Amniotic epithelial cell (primary cell): ENCODE measurements at regions not wholly inside any gene's neighbourhood (a gene's known extent, or its start where the extent isn't known, plus 50 kb on each side); places are given as distances from the start of the nearest gene placed in this dataset.
"Not testable (repeated sequence)": the region's sequence is repeated elsewhere in the genome, so short reads cannot be mapped to it uniquely, and the experiment has no call there.

Experiments
- DNase-seq: peaks from one replicate; pipeline ENCODE4 v3.0.0-alpha.2; 2010; ENCODE audit warnings: low read depth

GRCh38 chr5:71907001-71907588, 188.0 kb downstream of the CARTPT start:
- DNase-seq, result no peak

GRCh38 chr5:71907608-71908145, 188.6 kb downstream of the CARTPT start:
- peak; percentile 35 for DNase-seq

DNA sequence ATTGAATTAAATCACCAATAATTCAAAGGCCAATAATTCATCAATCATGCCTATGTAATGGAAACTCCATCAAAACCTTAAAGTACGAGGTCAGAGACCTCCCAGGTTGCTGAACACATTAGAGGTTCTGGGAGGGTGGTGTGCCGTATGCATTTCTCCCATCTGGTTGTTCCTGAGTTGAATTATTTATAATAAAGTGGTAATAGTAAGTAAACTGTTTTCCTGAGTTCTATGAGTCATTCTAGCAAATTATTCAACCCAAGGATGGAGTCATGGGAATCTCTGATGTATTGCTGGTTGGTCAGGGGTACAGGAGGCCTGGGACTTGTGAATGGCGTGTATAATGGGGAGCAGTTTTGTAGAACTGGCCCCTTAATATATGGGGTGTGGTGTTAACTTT, 191.7 kb downstream of the CARTPT start:
- no peak for DNase-seq

- DNase-seq, result no peak
Measured at GRCh38 chr5:71912021-71912420, 192.9 kb downstream of the CARTPT start.

DNA sequence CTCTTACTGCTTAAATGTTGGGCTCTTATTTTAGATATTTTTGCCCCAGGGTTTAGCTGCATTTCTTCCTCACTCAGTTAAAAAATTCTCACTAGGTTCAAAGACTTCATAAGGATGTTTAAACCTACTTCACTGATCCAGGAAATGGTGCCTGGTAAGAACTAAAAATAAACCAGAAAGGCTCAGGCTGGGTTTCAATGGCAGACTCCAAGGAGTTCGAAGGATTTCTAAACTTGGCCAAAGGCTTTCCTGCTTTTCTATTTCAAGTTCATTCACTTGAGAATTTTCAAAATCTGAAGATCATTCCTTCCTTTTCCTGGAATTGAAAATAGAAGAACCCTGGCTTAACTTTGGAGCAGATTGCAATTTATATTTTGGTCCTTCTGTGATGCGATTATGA, 193.0 kb upstream of the MAP1B start:
- DNase-seq, result no peak

- peak; percentile 51 for DNase-seq
Measured at GRCh38 chr5:71922584-71923106, 184.6 kb upstream of the MAP1B start.

GRCh38 chr5:71923755-71924154, 183.5 kb upstream of the MAP1B start:
- DNase-seq, result no peak

GRCh38 chr5:71924325-71924724, 182.9 kb upstream of the MAP1B start:
- DNase-seq, result peak; percentile 14

DNA sequence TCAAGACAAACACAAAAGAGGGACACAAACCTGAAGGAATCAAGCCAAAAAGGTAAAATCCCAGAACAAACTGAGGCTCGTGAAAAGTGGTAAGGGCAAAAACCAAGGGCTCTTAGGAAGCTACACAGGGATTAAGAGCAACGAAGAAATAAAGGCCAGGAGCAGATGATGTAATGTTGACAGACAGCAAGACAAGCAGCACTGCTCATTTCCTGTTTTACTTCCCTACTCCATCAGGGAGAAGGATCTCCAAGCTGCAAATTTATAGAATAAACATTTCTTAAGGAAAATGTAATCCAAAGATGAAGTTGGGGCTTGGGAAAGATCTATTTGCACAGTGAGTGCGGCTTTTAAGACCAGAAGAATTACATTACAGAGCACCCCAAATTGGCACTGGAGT, 182.3 kb upstream of the MAP1B start:
- DNase-seq, result peak; percentile 64

GRCh38 chr5:71925608-71926091, 181.6 kb upstream of the MAP1B start:
- no peak for DNase-seq

GRCh38 chr5:71929003-71929402, 178.3 kb upstream of the MAP1B start:
- DNase-seq, result no peak

DNA sequence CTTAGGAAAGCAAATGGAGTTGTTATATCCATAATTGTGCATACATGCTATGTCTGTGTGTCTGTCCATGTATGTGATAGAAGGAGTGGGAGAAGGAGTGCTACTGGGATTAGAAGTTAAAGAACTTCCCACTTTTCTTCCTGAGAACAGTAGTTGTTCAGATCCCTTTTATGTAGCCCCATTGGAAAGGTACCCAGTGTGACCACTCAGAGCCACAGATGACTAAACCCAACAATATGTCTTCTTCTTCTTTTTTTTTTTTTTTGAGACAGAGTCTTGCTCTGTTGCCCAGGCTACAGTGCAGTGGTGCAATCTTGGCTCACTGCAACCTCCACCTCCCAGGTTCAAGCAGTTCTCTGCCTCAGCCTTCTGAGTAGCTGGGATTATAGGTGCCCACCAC, 176.7 kb upstream of the MAP1B start:
- not testable (repeated sequence) for DNase-seq

- DNase-seq, result no peak
Measured at GRCh38 chr5:71932131-71932654, 175.1 kb upstream of the MAP1B start.

DNA sequence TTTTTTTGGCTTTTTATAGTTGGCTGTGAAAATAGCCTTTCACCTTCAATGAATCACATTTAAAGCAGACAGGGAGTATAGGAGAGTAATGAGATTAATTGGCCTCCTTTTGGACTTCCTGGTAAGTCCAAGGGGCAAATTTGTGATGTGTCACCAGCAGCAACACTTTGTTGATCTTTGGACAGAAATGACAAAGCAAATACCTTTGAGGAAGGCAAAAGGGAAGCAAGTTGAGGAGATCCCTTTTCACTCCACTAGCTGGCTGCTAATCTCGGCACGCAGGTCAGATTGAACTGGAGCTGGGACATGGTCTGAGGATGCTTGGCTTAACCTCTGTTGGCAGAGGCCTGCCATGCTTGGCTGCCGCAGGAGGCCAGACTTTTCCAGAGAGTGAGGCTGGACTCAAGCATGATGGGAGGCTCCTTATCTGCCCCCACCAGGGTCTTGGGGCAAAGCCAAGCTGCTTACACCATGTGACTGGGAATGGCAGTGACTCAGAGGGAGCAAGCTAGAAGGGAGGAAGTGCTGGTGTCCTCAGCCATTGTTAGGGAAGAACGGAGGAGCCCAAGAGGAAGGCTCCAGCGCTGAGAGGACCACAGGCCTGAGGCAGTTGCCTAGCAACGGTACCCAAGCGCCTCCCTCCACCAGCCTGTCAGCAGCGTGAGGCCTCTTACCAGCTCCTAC, 174.5 kb upstream of the MAP1B start:
- DNase-seq, result peak; percentile 61

- DNase-seq, result no peak
Measured at GRCh38 chr5:71934322-71934721, 173.0 kb upstream of the MAP1B start.

DNA sequence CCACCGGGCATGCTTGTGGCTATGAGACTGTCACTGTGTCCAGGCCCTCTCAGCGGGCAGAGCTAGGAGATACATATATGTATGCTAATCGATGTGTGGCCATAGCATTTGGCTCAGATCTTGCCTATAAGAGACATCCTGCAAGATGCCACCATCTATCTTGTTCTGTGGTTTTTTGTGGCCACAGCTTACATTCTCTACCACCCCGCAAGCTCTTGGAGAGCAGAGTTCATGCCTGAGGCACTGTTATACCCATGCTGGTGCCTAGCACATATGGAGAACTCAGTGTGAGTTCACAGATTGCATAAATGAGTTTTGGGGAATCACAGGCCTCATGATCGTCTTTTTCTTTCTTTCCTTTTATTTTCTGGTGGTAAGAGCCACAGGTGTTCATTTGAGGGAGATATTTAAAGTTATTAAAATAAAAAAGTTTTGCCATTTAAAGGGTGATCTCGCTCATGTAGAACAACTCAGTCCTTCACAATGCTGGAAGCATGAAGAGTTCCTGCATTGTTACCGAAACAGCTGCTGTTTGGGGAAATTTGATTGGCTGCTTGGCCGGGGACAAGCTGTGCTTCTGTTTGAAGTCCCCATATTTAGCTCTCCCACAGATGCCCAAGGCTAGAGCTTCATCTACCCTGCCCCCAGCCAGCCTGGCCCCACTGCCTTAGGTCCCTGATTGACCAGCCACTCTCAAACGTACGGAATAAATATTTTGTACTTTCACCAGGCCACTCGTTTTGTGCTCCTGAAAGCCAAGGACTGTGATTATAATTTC, 169.2 kb upstream of the MAP1B start:
- peak; percentile 11 for DNase-seq

- no peak for DNase-seq
Measured at GRCh38 chr5:71938895-71939294, 168.4 kb upstream of the MAP1B start.

DNA sequence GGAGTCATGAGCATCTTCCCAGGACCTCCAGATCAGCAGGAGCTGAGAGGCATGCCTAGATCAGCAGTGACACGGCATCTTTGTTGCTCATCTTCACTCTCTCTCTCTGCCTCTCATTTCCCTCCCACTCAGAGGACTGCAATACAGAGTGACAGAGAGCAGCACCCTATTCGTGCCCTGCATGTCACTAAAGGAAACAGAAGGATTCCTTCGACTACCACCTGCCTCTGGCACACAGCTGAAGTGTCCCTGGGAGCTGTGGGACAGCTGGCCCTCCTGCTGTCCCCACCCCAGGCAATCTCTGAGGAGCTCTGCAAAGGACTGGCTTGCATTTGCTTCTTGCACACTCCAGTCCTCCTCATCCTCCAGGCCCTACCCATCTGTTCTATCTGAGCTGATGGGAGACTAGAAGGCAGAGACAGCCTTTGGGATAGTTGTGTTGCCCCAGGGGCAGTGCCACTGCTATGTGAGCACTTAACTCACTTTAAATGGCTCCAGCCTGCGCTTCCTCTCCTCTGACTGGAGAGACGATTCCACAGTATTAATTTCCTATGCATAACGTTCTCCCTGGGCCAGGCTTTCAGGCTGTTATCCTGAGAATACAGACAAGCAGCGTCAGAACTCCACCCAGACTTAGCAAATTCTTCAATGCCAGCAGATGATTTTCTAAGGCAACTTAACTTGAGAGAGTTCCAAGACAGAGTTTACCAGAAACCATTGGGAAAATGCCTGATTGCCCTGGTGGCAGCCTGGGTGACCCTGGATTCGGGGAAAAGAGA, 167.6 kb upstream of the MAP1B start:
- no peak for DNase-seq

DNA sequence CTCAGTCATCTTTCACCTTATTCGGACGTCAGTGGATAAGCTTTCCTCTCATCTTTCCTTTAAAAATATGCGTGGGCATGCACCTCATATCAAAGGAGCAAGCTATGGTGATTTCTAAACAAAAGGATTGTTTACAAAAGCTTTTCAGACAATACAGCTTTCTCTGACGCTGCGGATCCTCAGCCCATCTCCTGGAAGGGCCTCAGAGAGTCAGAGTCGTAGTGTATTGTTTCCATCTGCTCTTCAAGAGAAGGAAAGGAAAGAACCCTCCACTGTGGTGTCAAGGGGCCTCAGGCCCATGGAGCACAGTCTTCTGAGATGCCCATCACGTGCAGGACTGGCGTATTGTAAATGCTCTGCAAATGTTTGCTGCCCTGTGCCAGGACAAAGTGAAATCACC, 163.4 kb upstream of the MAP1B start:
- DNase-seq, result no peak

DNA sequence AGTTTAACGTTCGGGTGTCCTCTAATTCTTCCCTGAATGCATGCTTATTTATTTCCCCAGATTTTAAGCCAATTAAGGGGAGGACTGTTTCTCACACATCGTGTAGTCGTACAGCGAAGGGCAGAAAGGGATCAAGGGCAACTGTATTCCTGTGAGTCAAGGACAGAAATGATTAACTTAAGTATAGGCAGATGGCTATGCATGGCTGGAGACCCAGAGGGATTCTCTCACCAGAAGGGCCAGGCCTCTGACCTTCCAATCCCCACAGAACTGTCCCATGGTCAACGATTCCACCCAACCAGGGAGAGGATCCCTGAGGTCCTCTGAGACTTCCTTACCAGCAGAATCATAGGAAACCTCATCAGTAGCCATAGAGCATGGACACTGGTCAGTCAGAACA, 161.8 kb upstream of the MAP1B start:
- DNase-seq, result no peak

DNA sequence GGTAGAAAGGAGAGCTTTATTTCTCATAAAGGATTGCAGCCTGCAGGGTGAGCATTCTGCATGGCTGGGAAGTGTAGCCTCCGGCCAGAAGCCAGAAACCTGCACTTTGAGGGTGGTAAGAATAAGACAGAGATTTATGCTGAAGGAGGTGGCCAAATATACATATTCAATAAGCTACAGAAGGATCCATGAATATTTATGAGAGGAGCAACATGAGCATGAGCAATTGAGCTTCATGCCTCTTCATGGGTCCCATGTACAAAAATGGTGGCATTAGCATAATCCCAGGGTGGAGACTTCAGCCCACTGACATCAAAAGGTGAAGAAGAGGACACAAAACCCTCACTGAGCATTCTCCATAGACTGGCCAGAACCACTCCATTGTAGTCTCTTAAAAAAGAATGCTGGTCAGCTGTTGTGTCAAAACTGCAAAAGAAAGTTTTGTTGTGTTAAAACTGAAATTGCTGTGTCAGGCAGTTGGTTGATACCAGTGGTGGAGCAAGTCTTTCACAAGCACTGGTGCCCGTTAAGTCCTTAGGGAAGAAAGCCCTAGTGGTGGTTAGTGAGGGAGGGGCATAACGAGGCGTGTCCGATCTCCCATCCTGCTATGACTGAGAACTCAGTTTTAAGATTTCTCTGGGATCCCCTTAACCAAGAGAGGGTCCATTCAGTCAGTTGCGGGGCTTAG, 160.8 kb upstream of the MAP1B start:
- DNase-seq, result no peak
